ENCODE measurements at regions not wholly inside any gene's neighbourhood (a gene's known extent, or its start where the extent isn't known, plus 50 kb on each side); places are given as distances from the start of the nearest gene placed in this dataset.

DNA sequence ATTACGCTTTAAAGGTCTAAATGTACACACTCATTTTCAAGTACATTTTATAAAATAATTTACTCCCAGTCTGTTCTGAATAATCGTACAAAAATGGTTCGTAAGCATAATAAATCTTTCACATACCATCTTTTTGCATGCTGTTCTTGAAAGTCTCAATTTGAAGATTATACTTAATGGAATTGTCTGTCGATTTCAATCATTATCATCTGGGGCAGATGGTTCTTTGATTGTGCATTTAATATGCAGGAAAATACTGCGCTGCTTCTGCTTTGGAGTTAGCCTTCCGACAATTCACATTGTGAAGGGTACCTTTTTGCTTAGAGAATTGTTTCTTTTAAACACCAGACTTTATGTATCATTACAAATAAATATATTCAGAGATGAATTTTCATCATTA lies 262.8 kb downstream of the ABCC12 start:
- no peak for TF ChIP-seq POLR2A (IDR thresholded peaks at IDR 0.05)
- TF ChIP-seq, protein P1, sequence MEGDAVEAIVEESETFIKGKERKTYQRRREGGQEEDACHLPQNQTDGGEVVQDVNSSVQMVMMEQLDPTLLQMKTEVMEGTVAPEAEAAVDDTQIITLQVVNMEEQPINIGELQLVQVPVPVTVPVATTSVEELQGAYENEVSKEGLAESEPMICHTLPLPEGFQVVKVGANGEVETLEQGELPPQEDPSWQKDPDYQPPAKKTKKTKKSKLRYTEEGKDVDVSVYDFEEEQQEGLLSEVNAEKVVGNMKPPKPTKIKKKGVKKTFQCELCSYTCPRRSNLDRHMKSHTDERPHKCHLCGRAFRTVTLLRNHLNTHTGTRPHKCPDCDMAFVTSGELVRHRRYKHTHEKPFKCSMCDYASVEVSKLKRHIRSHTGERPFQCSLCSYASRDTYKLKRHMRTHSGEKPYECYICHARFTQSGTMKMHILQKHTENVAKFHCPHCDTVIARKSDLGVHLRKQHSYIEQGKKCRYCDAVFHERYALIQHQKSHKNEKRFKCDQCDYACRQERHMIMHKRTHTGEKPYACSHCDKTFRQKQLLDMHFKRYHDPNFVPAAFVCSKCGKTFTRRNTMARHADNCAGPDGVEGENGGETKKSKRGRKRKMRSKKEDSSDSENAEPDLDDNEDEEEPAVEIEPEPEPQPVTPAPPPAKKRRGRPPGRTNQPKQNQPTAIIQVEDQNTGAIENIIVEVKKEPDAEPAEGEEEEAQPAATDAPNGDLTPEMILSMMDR (IDR thresholded peaks at IDR 0.05) = no peak
- TF ChIP-seq POLR2AphosphoS5 (IDR thresholded peaks at IDR 0.05) = no peak
- no peak for TF ChIP-seq EP300 (IDR thresholded peaks at IDR 0.05)
